ENCODE measurements at regions not wholly inside any gene's neighbourhood (a gene's known extent, or its start where the extent isn't known, plus 50 kb on each side); places are given as distances from the start of the nearest gene placed in this dataset.
"Not testable (repeated sequence)": the region's sequence is repeated elsewhere in the genome, so short reads cannot be mapped to it uniquely, and the experiment has no call there.

- no peaks in the 10 kb centered on the region for H3K36me3 ChIP-seq (ENCODE audit: control insufficient read depth in 3 of 3, insufficient read depth in 3 of 3, low read length in 3 of 3)
- no peak overlapping the region for H3K9ac ChIP-seq (ENCODE audit: low read depth in 1 of 3, low read length in 3 of 3)
- H3K4me3 ChIP-seq (ENCODE audit: low read length in 3 of 3), result no peak overlapping the region
- no peaks in the 10 kb centered on the region for H3K4me1 ChIP-seq (ENCODE audit: control insufficient read depth in 3 of 3, insufficient read depth in 3 of 3, low read length in 3 of 3)
- H3K9me3 ChIP-seq (ENCODE audit: control insufficient read depth in 3 of 3, low read length in 3 of 3), result no peaks in the 10 kb centered on the region
- no peak overlapping the region for H3K27ac ChIP-seq (ENCODE audit: low read depth, low read length)
- H3K27me3 ChIP-seq (ENCODE audit: control insufficient read depth in 3 of 3, insufficient read depth in 3 of 3, low read length in 3 of 3), result no peaks in the 10 kb centered on the region
These were observed 375.4 kb upstream of the SFSWAP start for GRCh38 chr12:131335456-131335855.

GRCh38 chr12:131337861-131338260 is 373.0 kb upstream of the SFSWAP start:
- H3K27me3 ChIP-seq (ENCODE audit: control insufficient read depth in 3 of 3, insufficient read depth in 3 of 3, low read length in 3 of 3); H3K4me1 ChIP-seq (ENCODE audit: control insufficient read depth in 3 of 3, insufficient read depth in 3 of 3, low read length in 3 of 3); H3K9ac ChIP-seq (ENCODE audit: low read depth in 1 of 3, low read length in 3 of 3); H3K4me3 ChIP-seq (ENCODE audit: low read length in 3 of 3); H3K36me3 ChIP-seq (ENCODE audit: control insufficient read depth in 3 of 3, insufficient read depth in 3 of 3, low read length in 3 of 3); H3K27ac ChIP-seq (ENCODE audit: low read depth, low read length); H3K9me3 ChIP-seq (ENCODE audit: control insufficient read depth in 3 of 3, low read length in 3 of 3): not testable (repeated sequence)

- H3K27me3 ChIP-seq (ENCODE audit: control insufficient read depth in 3 of 3, insufficient read depth in 3 of 3, low read length in 3 of 3), result peaks cover 3 to 7% (median 3%) of the 10 kb centered on the region in 3 donors
- H3K27ac ChIP-seq (ENCODE audit: low read depth, low read length), result no peak overlapping the region
- H3K4me1 ChIP-seq (ENCODE audit: control insufficient read depth in 3 of 3, insufficient read depth in 3 of 3, low read length in 3 of 3), result no peaks in the 10 kb centered on the region
- no peaks in the 10 kb centered on the region for H3K9me3 ChIP-seq (ENCODE audit: control insufficient read depth in 3 of 3, low read length in 3 of 3)
- H3K36me3 ChIP-seq (ENCODE audit: control insufficient read depth in 3 of 3, insufficient read depth in 3 of 3, low read length in 3 of 3), result no peaks in the 10 kb centered on the region
- H3K9ac ChIP-seq (ENCODE audit: low read depth in 1 of 3, low read length in 3 of 3), result no peak overlapping the region
- no peak overlapping the region for H3K4me3 ChIP-seq (ENCODE audit: low read length in 3 of 3)
These were observed 370.2 kb upstream of the SFSWAP start for GRCh38 chr12:131340616-131341210.

GRCh38 chr12:131341608-131342007 is 369.3 kb upstream of the SFSWAP start:
- not testable (repeated sequence) for H3K4me3 ChIP-seq (ENCODE audit: low read length in 3 of 3); H3K9ac ChIP-seq (ENCODE audit: low read depth in 1 of 3, low read length in 3 of 3); H3K36me3 ChIP-seq (ENCODE audit: control insufficient read depth in 3 of 3, insufficient read depth in 3 of 3, low read length in 3 of 3); H3K27ac ChIP-seq (ENCODE audit: low read depth, low read length); H3K4me1 ChIP-seq (ENCODE audit: control insufficient read depth in 3 of 3, insufficient read depth in 3 of 3, low read length in 3 of 3); H3K9me3 ChIP-seq (ENCODE audit: control insufficient read depth in 3 of 3, low read length in 3 of 3); H3K27me3 ChIP-seq (ENCODE audit: control insufficient read depth in 3 of 3, insufficient read depth in 3 of 3, low read length in 3 of 3)

- H3K36me3 ChIP-seq (ENCODE audit: control insufficient read depth in 3 of 3, insufficient read depth in 3 of 3, low read length in 3 of 3); H3K4me3 ChIP-seq (ENCODE audit: low read length in 3 of 3); H3K4me1 ChIP-seq (ENCODE audit: control insufficient read depth in 3 of 3, insufficient read depth in 3 of 3, low read length in 3 of 3); H3K9me3 ChIP-seq (ENCODE audit: control insufficient read depth in 3 of 3, low read length in 3 of 3); H3K27ac ChIP-seq (ENCODE audit: low read depth, low read length); H3K9ac ChIP-seq (ENCODE audit: low read depth in 1 of 3, low read length in 3 of 3): not testable (repeated sequence)
- peaks cover 18 to 21% (median 19%) of the 10 kb centered on the region in 3 donors for H3K27me3 ChIP-seq (ENCODE audit: control insufficient read depth in 3 of 3, insufficient read depth in 3 of 3, low read length in 3 of 3)
These were observed 367.5 kb upstream of the SFSWAP start for GRCh38 chr12:131343436-131343835.

GRCh38 chr12:131344715-131345520 is 366.0 kb upstream of the SFSWAP start:
- not testable (repeated sequence) for H3K4me3 ChIP-seq (ENCODE audit: low read length in 3 of 3); H3K27ac ChIP-seq (ENCODE audit: low read depth, low read length); H3K4me1 ChIP-seq (ENCODE audit: control insufficient read depth in 3 of 3, insufficient read depth in 3 of 3, low read length in 3 of 3); H3K9me3 ChIP-seq (ENCODE audit: control insufficient read depth in 3 of 3, low read length in 3 of 3); H3K36me3 ChIP-seq (ENCODE audit: control insufficient read depth in 3 of 3, insufficient read depth in 3 of 3, low read length in 3 of 3); H3K9ac ChIP-seq (ENCODE audit: low read depth in 1 of 3, low read length in 3 of 3)
- H3K27me3 ChIP-seq (ENCODE audit: control insufficient read depth in 3 of 3, insufficient read depth in 3 of 3, low read length in 3 of 3), result peaks cover 19 to 26% (median 23%) of the 10 kb centered on the region in 3 donors

GRCh38 chr12:131345521-131346436 is 365.1 kb upstream of the SFSWAP start:
- Histone ChIP-seq H3K9ac (ENCODE audit: low read depth in 1 of 3, low read length in 3 of 3) (no peak overlapping the region), H3K27ac (ENCODE audit: low read depth, low read length) (no peak overlapping the region), H3K4me1 (ENCODE audit: control insufficient read depth in 3 of 3, insufficient read depth in 3 of 3, low read length in 3 of 3) (no peaks in the 10 kb centered on the region), H3K9me3 (ENCODE audit: control insufficient read depth in 3 of 3, low read length in 3 of 3) (no peaks in the 10 kb centered on the region), H3K4me3 (ENCODE audit: low read length in 3 of 3) (no peak overlapping the region), H3K36me3 (ENCODE audit: control insufficient read depth in 3 of 3, insufficient read depth in 3 of 3, low read length in 3 of 3) (no peaks in the 10 kb centered on the region), H3K27me3 (ENCODE audit: control insufficient read depth in 3 of 3, insufficient read depth in 3 of 3, low read length in 3 of 3) (peaks cover 19 to 26% (median 23%) of the 10 kb centered on the region in 3 donors)

- Histone ChIP-seq H3K27me3 (ENCODE audit: control insufficient read depth in 3 of 3, insufficient read depth in 3 of 3, low read length in 3 of 3) (peaks cover 19 to 29% (median 27%) of the 10 kb centered on the region in 3 donors), H3K9ac (ENCODE audit: low read depth in 1 of 3, low read length in 3 of 3) (no peak overlapping the region), H3K36me3 (ENCODE audit: control insufficient read depth in 3 of 3, insufficient read depth in 3 of 3, low read length in 3 of 3) (no peaks in the 10 kb centered on the region), H3K27ac (ENCODE audit: low read depth, low read length) (no peak overlapping the region), H3K4me1 (ENCODE audit: control insufficient read depth in 3 of 3, insufficient read depth in 3 of 3, low read length in 3 of 3) (no peaks in the 10 kb centered on the region), H3K4me3 (ENCODE audit: low read length in 3 of 3) (no peak overlapping the region), H3K9me3 (ENCODE audit: control insufficient read depth in 3 of 3, low read length in 3 of 3) (no peaks in the 10 kb centered on the region)
These were observed 364.1 kb upstream of the SFSWAP start for GRCh38 chr12:131346555-131347344.

- Histone ChIP-seq H3K4me1 (ENCODE audit: control insufficient read depth in 3 of 3, insufficient read depth in 3 of 3, low read length in 3 of 3) (no peaks in the 10 kb centered on the region), H3K27ac (ENCODE audit: low read depth, low read length) (no peak overlapping the region), H3K27me3 (ENCODE audit: control insufficient read depth in 3 of 3, insufficient read depth in 3 of 3, low read length in 3 of 3) (peaks cover 19 to 29% (median 27%) of the 10 kb centered on the region in 3 donors), H3K9ac (ENCODE audit: low read depth in 1 of 3, low read length in 3 of 3) (no peak overlapping the region), H3K9me3 (ENCODE audit: control insufficient read depth in 3 of 3, low read length in 3 of 3) (no peaks in the 10 kb centered on the region), H3K4me3 (ENCODE audit: low read length in 3 of 3) (no peak overlapping the region), H3K36me3 (ENCODE audit: control insufficient read depth in 3 of 3, insufficient read depth in 3 of 3, low read length in 3 of 3) (no peaks in the 10 kb centered on the region)
These were observed 363.6 kb upstream of the SFSWAP start for GRCh38 chr12:131347345-131347714.

Measured in skeletal muscle tissue (tissue), 3 donors.